NCI-H345 (cell line): ENCODE measurements at regions not wholly inside any gene's neighbourhood (a gene's known extent, or its start where the extent isn't known, plus 50 kb on each side); places are given as distances from the start of the nearest gene placed in this dataset.
"Not testable (repeated sequence)": the region's sequence is repeated elsewhere in the genome, so short reads cannot be mapped to it uniquely, and the experiment has no call there.

Experiments used
- DNase-seq: peaks from one replicate; lab custom pipeline; 2025; lab: John Stamatoyannopoulos, UW

- no peak for DNase-seq
Observed at GRCh38 chr12:102297412-102297811, 99.8 kb upstream of the PMCH start.

- DNase-seq = no peak
Observed at GRCh38 chr12:102294568-102294967, 96.9 kb upstream of the PMCH start.

GRCh38 chr12:102291498-102292440, 94.1 kb upstream of the PMCH start:
- not testable (repeated sequence) for DNase-seq

GRCh38 chr12:102289702-102290101, 92.1 kb upstream of the PMCH start:
- DNase-seq = not testable (repeated sequence)

GRCh38 chr12:102281231-102281630, 83.6 kb upstream of the PMCH start:
- DNase-seq = no peak

- not testable (repeated sequence) for DNase-seq
Observed at GRCh38 chr12:102255687-102256086, 58.1 kb upstream of the PMCH start.

GRCh38 chr12:102251005-102251404, 53.4 kb upstream of the PMCH start:
- not testable (repeated sequence) for DNase-seq

GRCh38 chr12:102249079-102249841, 51.6 kb upstream of the PMCH start:
- DNase-seq = no peak
